ENCODE measurements at regions not wholly inside any gene's neighbourhood (a gene's known extent, or its start where the extent isn't known, plus 50 kb on each side); places are given as distances from the start of the nearest gene placed in this dataset.

GRCh38 chr3:68479779-68480178 is 452.6 kb downstream of the TAFA4 start:
- no peaks in the 10 kb centered on the region for H3K4me1 ChIP-seq (ENCODE audit: control insufficient read depth, low read length)
- no peaks in the 10 kb centered on the region for H3K79me2 ChIP-seq (ENCODE audit: control insufficient read depth, low read length)

DNA sequence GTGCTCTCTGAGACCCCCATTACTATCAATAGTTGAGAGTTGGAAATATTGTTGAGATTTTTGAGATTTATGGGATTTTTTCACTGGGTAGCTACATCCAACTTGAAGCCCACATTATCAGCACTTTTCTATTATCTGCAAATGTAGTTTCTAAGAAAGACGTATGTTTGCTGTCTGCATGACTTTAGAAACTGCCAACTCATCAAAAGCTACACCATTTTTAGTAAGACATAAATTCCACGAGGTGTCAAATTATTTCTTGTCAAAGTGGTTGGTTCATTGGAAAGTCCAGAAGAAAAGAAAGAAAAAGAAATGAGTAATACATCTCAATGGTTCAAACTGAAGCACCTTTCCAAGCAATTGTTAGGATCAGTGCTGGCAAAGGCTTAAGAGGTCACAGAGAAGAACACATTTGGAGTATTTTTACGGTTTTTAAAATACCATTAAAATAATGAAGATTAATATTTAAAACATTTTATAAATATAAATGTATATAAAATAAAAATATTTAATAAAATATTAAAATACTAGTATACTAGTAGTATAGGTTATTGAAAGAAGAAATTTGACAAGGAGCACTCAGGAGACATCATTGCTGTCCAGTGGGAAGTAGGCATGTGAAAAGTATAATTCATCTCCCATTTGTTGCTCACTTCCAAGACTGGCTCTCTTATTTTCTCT is 463.5 kb downstream of the TAFA4 start:
- no peak overlapping the region for H3K27ac ChIP-seq (ENCODE audit: low read depth, low read length)
- no peaks in the 10 kb centered on the region for H3K36me3 ChIP-seq (ENCODE audit: control insufficient read depth, low read length)
- no peaks in the 10 kb centered on the region for H3F3A ChIP-seq (ENCODE audit: control insufficient read depth, insufficient read depth)
- H3K9me2 ChIP-seq (replicated peaks; ENCODE audit: control insufficient read depth, low read length) = no peaks in the 10 kb centered on the region
- H3K4me2 ChIP-seq (ENCODE audit: low read length) = no peak overlapping the region
- no peak for TF ChIP-seq EZH2phosphoT487 (IDR thresholded peaks at IDR 0.05; ENCODE audit: borderline replicate concordance, low read length)
- TF ChIP-seq, protein P1, sequence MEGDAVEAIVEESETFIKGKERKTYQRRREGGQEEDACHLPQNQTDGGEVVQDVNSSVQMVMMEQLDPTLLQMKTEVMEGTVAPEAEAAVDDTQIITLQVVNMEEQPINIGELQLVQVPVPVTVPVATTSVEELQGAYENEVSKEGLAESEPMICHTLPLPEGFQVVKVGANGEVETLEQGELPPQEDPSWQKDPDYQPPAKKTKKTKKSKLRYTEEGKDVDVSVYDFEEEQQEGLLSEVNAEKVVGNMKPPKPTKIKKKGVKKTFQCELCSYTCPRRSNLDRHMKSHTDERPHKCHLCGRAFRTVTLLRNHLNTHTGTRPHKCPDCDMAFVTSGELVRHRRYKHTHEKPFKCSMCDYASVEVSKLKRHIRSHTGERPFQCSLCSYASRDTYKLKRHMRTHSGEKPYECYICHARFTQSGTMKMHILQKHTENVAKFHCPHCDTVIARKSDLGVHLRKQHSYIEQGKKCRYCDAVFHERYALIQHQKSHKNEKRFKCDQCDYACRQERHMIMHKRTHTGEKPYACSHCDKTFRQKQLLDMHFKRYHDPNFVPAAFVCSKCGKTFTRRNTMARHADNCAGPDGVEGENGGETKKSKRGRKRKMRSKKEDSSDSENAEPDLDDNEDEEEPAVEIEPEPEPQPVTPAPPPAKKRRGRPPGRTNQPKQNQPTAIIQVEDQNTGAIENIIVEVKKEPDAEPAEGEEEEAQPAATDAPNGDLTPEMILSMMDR (IDR thresholded peaks at IDR 0.05; ENCODE audit: low read depth, low read length, poor library complexity, severe bottlenecking) = no peak
- H3K4me3 ChIP-seq (ENCODE audit: low read length) = no peak overlapping the region
- no peaks in the 10 kb centered on the region for H3K4me1 ChIP-seq (ENCODE audit: control insufficient read depth, low read length)
- no peaks in the 10 kb centered on the region for H3K79me2 ChIP-seq (ENCODE audit: control insufficient read depth, low read length)
- no peaks in the 10 kb centered on the region for H3K27me3 ChIP-seq (ENCODE audit: control insufficient read depth, low read length)
- no peaks in the 10 kb centered on the region for H3K9me3 ChIP-seq (ENCODE audit: control insufficient read depth, insufficient read depth, low read length)
- H4K20me1 ChIP-seq (ENCODE audit: control insufficient read depth, insufficient read depth, low read depth, low read length) = no peaks in the 10 kb centered on the region

More at GRCh38 chr3:68479779-68480178, 452.6 kb downstream of the TAFA4 start:
- H3K4me3 ChIP-seq (ENCODE audit: low read length) = no peak overlapping the region
- no peaks in the 10 kb centered on the region for H4K20me1 ChIP-seq (ENCODE audit: control insufficient read depth, insufficient read depth, low read depth, low read length)
- no peak overlapping the region for H3K27ac ChIP-seq (ENCODE audit: low read depth, low read length)
- no peak overlapping the region for H3K4me2 ChIP-seq (ENCODE audit: low read length)
- H3K36me3 ChIP-seq (ENCODE audit: control insufficient read depth, low read length) = no peaks in the 10 kb centered on the region
- no peaks in the 10 kb centered on the region for H3K9me3 ChIP-seq (ENCODE audit: control insufficient read depth, insufficient read depth, low read length)
- H3K9me2 ChIP-seq (replicated peaks; ENCODE audit: control insufficient read depth, low read length) = no peaks in the 10 kb centered on the region
- H3K27me3 ChIP-seq (ENCODE audit: control insufficient read depth, low read length) = no peaks in the 10 kb centered on the region
- no peaks in the 10 kb centered on the region for H3F3A ChIP-seq (ENCODE audit: control insufficient read depth, insufficient read depth)
- no peak for TF ChIP-seq EZH2phosphoT487 (IDR thresholded peaks at IDR 0.05; ENCODE audit: borderline replicate concordance, low read length)
- TF ChIP-seq, protein P1 (IDR thresholded peaks at IDR 0.05; ENCODE audit: low read depth, low read length, poor library complexity, severe bottlenecking) = no peak

- Histone ChIP-seq H3K79me2 (ENCODE audit: control insufficient read depth, low read length) (no peaks in the 10 kb centered on the region), H3K27me3 (ENCODE audit: control insufficient read depth, low read length) (no peaks in the 10 kb centered on the region), H3K4me1 (ENCODE audit: control insufficient read depth, low read length) (no peaks in the 10 kb centered on the region), H3K4me3 (ENCODE audit: low read length) (no peak overlapping the region), H3K9me2 (replicated peaks; ENCODE audit: control insufficient read depth, low read length) (no peaks in the 10 kb centered on the region), H3K27ac (ENCODE audit: low read depth, low read length) (no peak overlapping the region), H3F3A (ENCODE audit: control insufficient read depth, insufficient read depth) (no peaks in the 10 kb centered on the region), H3K4me2 (ENCODE audit: low read length) (no peak overlapping the region), H3K9me3 (ENCODE audit: control insufficient read depth, insufficient read depth, low read length) (no peaks in the 10 kb centered on the region), H3K36me3 (ENCODE audit: control insufficient read depth, low read length) (no peaks in the 10 kb centered on the region), H4K20me1 (ENCODE audit: control insufficient read depth, insufficient read depth, low read depth, low read length) (no peaks in the 10 kb centered on the region)
- TF ChIP-seq, protein P1 (IDR thresholded peaks at IDR 0.05; ENCODE audit: low read depth, low read length, poor library complexity, severe bottlenecking) = no peak
- no peak for TF ChIP-seq EZH2phosphoT487 (IDR thresholded peaks at IDR 0.05; ENCODE audit: borderline replicate concordance, low read length)
Measured at GRCh38 chr3:68467465-68467864, 464.9 kb downstream of the TAFA4 start.
